ENCODE measurements at regions not wholly inside any gene's neighbourhood (a gene's known extent, or its start where the extent isn't known, plus 50 kb on each side); places are given as distances from the start of the nearest gene placed in this dataset.

DNA sequence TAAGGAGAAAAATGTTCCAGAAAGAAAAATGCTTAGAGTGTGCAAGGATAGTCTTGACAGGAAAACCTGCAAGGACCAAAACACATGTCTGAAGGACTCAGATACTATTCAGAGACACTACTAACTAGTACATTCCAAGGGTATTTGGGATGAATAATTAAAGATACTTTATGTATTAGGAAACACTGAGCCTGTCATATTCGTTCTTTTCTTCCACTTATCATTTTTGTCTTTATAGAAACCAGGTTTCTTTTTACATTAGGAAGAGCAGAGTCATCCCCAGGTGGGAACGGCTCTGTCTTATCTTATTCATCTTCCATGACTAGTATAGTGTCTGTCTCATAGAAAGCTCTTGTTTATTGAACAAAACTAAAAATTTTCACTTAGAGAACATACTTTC, 296.2 kb upstream of the ESRRG start:
- DNase-seq: no peak
- TF ChIP-seq BHLHE40 (IDR thresholded peaks at IDR 0.05; ENCODE audit: low read depth, low read length): no peak
- no peak for TF ChIP-seq CEBPB (IDR thresholded peaks at IDR 0.05; ENCODE audit: low read depth, low read length)
- TF ChIP-seq NFE2L2 (IDR thresholded peaks at IDR 0.05; ENCODE audit: low read depth, low read length): no peak
- no peak for TF ChIP-seq CHD1 (IDR thresholded peaks at IDR 0.05; ENCODE audit: low read depth, low read length)
- TF ChIP-seq, protein P1, sequence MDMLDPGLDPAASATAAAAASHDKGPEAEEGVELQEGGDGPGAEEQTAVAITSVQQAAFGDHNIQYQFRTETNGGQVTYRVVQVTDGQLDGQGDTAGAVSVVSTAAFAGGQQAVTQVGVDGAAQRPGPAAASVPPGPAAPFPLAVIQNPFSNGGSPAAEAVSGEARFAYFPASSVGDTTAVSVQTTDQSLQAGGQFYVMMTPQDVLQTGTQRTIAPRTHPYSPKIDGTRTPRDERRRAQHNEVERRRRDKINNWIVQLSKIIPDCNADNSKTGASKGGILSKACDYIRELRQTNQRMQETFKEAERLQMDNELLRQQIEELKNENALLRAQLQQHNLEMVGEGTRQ (IDR thresholded peaks at IDR 0.05; ENCODE audit: low read depth, low read length): no peak
- no peak for TF ChIP-seq RAD21 (IDR thresholded peaks at IDR 0.05; ENCODE audit: low read length)
- TF ChIP-seq MXI1 (IDR thresholded peaks at IDR 0.05; ENCODE audit: borderline replicate concordance, low read depth, low read length): no peak
- TF ChIP-seq, protein P2, sequence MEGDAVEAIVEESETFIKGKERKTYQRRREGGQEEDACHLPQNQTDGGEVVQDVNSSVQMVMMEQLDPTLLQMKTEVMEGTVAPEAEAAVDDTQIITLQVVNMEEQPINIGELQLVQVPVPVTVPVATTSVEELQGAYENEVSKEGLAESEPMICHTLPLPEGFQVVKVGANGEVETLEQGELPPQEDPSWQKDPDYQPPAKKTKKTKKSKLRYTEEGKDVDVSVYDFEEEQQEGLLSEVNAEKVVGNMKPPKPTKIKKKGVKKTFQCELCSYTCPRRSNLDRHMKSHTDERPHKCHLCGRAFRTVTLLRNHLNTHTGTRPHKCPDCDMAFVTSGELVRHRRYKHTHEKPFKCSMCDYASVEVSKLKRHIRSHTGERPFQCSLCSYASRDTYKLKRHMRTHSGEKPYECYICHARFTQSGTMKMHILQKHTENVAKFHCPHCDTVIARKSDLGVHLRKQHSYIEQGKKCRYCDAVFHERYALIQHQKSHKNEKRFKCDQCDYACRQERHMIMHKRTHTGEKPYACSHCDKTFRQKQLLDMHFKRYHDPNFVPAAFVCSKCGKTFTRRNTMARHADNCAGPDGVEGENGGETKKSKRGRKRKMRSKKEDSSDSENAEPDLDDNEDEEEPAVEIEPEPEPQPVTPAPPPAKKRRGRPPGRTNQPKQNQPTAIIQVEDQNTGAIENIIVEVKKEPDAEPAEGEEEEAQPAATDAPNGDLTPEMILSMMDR (conservative IDR thresholded peaks at IDR 0.05; ENCODE audit: low read depth, low read length): no peak
- no peak for TF ChIP-seq RFX5 (IDR thresholded peaks at IDR 0.05; ENCODE audit: low read depth, low read length)
- Histone ChIP-seq H3K4me1 (ENCODE audit: control insufficient read depth, insufficient read depth, low read length) (no peaks in the 10 kb centered on the region), H3K56ac (ENCODE audit: extremely low read depth, insufficient read depth, low read length) (no peak overlapping the region), H3K23ac (ENCODE audit: low read depth, low read length) (no peak overlapping the region), H4K8ac (ENCODE audit: low read depth in 2 of 2, low read length in 2 of 2) (no peak overlapping the region), H2BK120ac (ENCODE audit: low read depth, low read length) (no peak overlapping the region), H3K4me3 (ENCODE audit: insufficient read depth, low read depth, low read length) (no peak overlapping the region), H4K5ac (ENCODE audit: low read depth, low read length) (no peak overlapping the region), H3K4me2 (ENCODE audit: low read depth, low read length) (no peak overlapping the region), H3K14ac (replicated peaks; ENCODE audit: low read depth, low read length) (no peak overlapping the region), H3K36me3 (ENCODE audit: control insufficient read depth, insufficient read depth, low read length) (no peaks in the 10 kb centered on the region), H2BK5ac (ENCODE audit: low read depth, low read length, poor library complexity, severe bottlenecking) (no peak overlapping the region), H3K9me3 (ENCODE audit: control insufficient read depth, insufficient read depth, low read length) (no peaks in the 10 kb centered on the region), H3K4ac (ENCODE audit: low read depth, low read length) (no peak overlapping the region), H2AFZ (replicated peaks; ENCODE audit: low read length, poor library complexity) (no peak overlapping the region), H2AK5ac (ENCODE audit: low read depth, low read length) (no peak overlapping the region), H3K27me3 (ENCODE audit: control insufficient read depth, insufficient read depth, low read length) (no peaks in the 10 kb centered on the region), H3K9me1 (ENCODE audit: insufficient read depth, low read length) (no peaks in the 10 kb centered on the region), H3K27ac (ENCODE audit: insufficient read depth, low read length) (no peak overlapping the region), H4K20me1 (ENCODE audit: insufficient read depth, low read length) (no peaks in the 10 kb centered on the region), H4K91ac (ENCODE audit: insufficient read depth, low read depth, low read length) (no peak overlapping the region), H3K9ac (ENCODE audit: low read depth, low read length) (no peak overlapping the region), H2AK9ac (replicated peaks; ENCODE audit: low read depth, low read length, poor library complexity) (no peak overlapping the region), H3K79me1 (ENCODE audit: low read depth in 1 of 2, low read length in 2 of 2) (no peaks in the 10 kb centered on the region), H3K18ac (ENCODE audit: low read depth, low read length) (no peak overlapping the region), H2BK15ac (ENCODE audit: low read depth, low read length) (no peak overlapping the region), H2BK20ac (ENCODE audit: low read depth, low read length) (no peak overlapping the region)
- dilution Hi-C loops (cut with HindIII; ENCODE audit: low sequenced_read_pairs, unreplicated experiment) (no loop called here), in situ Hi-C loops (cut with MboI; ENCODE audit: low sequenced_read_pairs) (no loop called here), intact Hi-C loops (cut with micrococcal nuclease) (no loop called here)
- no peak for ATAC-seq (ENCODE audit: low read depth)
- POLR2A ChIA-PET (ENCODE audit: unreplicated experiment): no interaction called here
- CTCF ChIA-PET: no interaction called here
- BruUV-seq (replicated peaks): no TSS peak
- WGBS, 2 experiments (ENCODE audit: extremely low coverage in 2 of 2, insufficient read length in 1 of 2): no CpG with 5 or more reads among the region's 2 CpGs

All from IMR-90 (cell line).